ENCODE measurements at regions not wholly inside any gene's neighbourhood (a gene's known extent, or its start where the extent isn't known, plus 50 kb on each side); places are given as distances from the start of the nearest gene placed in this dataset.
"Not testable (repeated sequence)": the region's sequence is repeated elsewhere in the genome, so short reads cannot be mapped to it uniquely, and the experiment has no call there.

DNA sequence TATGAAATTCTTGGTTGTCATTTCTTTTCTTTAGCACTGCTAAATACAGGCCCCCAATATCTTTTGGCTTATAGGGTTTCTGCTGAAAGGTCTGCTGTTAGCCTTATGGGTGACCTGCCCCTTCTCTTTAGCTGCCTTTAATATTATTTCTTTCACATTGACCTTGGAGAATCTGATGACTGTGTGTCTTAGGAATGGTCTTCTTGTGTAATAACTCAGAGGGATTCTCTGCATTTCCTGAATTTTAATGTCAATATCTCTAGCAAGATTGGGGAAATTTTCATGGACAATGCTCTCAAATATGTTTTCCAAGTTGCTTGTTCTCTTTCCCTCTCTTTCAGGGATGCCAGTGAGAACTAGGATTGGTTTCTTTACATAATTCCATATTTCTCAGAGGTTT, 292.4 kb downstream of the SLC7A11 start:
- DNase-seq = no peak

DNA sequence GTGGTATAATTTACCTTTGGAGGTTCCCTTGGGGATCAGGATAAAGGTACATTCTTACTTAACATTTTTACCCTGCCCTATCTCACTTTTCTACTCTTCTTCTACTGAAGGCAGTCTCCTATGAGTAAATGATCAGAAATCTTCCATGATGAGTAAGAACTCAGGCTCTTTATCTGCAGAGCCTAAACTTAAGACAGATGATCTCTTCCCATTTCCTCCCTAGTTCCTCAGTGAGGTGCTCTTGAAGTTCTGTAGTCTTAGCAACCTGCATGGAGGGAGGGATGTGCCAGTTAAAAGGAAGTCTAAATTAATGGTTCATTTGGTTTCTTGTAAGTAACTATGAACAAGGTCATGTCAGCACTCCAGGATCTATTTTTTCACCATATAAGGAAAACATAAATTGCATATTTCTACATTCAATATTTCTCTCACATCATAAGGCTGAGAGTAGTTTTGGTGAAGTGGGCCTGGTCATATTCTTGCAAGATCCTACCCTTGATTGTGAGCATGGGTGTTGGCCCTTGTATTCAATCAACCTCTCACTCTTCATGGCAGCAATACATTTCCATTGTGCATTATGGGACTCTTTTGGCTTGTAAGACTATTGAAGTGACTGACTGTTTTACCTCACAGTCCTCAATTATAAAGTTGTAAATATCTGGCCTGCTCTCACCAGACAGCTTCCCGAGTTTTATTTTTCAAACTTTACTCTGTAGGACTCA, 295.5 kb downstream of the SLC7A11 start:
- no peak for DNase-seq

DNA sequence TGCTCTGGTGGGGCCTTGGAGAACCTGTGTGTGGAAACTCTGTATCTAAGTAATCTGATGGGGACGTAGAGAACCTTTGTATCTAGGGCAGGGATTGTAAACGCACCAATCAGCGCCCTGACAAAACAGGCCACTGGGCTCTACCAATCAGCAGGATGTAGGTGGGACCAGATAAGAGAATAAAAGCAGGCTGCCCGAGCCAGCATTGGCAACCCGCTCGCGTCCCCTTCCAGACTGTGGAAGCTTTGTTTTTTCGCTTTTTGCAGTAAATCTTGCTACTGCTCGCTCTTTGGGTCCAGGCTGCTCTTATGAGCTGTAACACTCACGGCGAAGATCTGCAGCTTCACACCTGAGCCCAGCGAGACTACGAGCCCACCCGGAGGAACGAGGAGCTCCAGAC, 299.3 kb downstream of the SLC7A11 start:
- not testable (repeated sequence) for DNase-seq

DNA sequence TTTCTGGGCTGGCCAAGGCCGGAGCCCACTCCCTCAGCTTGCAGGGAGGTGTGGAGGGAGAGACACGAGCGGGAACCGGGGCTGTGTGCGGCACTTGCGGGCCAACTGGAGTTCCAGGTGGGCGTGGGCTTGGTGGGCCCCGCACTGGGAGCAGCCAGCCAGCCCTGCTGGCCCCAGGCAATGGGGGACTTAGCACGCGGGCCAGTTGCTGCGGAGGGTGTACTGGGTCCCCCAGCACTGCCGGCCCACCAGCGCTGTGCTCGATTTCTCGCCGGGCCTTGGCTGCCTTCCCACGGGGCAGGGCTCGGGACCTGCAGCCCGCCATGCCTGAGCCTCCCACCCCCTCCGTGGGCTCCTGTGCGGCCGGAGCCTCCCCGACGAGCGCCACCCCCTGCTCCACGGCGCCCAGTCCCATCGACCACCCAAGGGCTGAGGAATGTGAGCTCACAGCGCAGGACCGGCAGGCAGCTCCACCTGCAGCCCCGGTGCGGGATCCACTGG, 300.1 kb downstream of the SLC7A11 start:
- not testable (repeated sequence) for DNase-seq

DNA sequence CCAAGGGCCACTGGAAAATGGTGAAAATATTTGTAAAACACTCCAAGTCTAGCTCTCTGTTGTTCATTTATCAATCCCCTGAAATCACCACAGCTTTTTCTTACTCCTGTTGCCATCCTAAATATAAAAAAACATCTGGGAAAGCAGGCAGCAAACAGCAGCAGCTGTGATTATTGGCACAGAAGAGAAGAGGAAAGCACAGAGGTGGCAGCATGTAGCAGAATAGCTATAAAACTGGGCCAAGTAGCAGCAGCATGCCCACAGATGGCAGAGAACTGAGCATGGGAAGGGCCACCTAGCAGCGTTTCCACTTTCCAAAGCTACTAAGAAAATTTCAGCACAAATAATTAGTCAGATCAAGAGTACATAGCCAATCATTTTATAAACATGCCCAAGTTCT, 307.2 kb downstream of the SLC7A11 start:
- no peak for DNase-seq

DNA sequence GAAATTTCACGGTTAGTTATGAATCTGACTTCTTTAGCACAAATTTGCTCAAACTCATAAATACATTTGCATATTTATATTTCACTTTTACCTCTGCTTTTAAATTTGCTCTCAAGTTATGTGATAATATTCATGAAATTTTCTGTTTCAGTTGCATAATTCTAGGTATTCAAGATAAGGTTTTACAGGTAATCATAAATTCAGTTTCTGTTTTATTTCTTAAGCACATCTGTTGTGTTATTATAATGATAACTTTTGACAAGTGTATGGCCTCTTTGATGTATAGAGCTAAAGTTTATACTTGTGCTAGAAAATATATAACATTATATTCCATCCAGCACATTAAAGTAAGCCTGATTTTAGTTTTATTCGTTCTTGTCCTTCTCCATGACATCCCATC, 308.1 kb downstream of the SLC7A11 start:
- no peak for DNase-seq

DNA sequence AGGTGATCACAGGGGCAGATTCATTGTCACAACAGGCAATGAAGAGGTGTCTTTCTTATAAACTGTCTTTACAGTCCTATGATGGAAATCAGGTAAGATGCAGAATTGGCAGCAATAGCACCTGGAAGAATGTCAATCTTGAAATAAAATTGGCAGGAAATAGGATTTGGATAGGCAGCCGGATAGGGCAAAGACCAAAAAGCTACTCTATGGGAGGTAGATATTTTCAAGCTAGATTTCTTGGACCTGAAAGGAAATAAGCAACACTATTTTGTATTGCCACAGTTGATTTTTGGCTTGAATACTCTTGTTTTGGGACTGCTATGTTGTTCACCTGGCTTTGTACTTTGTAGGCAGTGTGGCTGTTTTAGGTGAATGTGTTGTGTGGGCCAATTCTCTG, 314.2 kb downstream of the SLC7A11 start:
- no peak for DNase-seq

DNA sequence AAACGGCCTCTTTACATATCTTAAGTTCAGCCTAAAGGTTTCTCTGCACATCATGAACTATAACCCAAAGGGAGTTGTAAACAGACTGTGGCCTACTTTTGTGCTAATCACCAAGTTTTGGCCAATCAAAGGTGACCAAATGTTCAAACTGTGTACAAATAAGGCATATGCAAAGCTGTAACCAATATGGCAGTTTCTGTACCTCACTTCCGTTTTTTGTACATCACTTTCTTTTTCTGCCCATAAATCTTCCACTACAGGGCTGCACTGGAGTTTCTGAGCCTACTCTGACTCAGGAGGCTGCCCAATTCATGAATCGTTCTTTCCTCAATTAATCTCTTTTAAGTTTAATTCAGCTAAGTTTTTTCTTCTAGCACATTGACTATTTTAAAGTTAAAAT, 318.7 kb downstream of the SLC7A11 start:
- DNase-seq = no peak

DNA sequence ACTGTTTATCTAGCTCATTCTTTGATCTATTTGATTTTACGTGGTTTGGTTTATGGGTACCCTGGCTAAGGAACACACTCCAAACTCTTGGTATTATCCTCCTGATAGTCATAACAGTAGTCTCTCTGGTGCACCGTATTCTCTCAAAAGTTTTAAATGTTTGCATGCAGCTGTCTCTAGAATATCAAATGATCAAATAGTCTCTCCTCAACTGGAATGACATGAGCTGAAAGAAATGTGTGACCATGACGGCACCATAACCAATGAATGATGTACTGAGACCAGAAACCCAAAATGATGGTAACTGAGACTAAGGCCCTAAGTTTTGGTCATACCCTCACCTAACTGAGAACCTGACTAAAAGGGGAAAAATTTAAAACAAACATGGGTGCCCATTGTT, 319.4 kb downstream of the SLC7A11 start:
- no peak for DNase-seq

DNA sequence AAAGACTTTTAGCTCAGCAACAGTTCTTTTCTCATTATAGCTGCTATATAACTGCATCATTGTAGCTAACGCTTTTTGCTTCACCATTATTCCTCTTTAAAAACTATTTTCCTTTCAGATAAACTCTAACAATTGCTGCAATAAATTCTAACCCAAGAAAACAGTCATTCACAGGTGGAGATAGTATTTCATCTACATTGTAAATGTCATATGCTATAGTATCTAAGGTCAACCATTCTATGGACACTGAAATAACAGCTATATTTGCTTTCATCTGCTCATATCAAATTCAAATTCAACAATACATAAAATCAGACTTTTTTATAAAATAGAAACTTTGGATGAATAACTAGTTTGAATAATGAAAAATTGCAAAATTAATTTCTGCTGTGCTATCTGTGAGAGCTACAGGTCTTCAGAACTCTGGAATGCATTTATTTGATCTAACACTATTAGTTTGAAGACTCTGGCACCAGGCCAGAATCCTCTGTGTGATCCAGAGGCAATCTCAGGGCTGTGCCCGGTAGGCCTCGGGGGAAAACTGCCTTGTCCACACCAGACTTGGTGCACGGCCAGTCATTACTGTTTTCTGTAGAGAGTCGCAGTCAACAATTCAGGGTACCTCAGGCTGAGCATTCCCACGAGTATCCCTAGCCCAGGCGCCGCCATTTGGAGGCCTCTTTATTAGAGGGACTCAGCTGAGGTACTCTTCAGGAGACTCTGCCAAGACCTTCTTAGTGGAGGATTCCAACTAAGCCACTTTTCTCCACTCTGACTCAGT, 332.4 kb downstream of the SLC7A11 start:
- DNase-seq = no peak

DNA sequence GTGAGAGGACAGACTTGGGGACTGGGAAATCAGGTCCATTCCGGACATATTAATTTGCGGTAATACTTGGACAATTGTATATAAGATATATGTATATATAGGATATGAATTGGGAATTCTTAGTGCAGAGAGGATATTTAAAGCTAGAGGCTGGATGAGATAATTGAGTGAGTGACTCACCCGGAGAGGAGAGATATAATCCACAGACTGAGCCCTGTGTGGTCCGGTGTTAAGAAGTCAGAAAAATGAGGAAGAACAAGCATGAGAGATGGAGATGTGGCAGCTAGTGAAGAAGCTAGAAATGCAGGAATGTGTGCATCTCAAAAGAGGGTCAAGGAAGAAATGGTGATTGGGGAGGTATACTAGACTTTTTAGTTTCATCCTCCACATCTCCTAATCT, 336.2 kb downstream of the SLC7A11 start:
- no peak for DNase-seq

DNA sequence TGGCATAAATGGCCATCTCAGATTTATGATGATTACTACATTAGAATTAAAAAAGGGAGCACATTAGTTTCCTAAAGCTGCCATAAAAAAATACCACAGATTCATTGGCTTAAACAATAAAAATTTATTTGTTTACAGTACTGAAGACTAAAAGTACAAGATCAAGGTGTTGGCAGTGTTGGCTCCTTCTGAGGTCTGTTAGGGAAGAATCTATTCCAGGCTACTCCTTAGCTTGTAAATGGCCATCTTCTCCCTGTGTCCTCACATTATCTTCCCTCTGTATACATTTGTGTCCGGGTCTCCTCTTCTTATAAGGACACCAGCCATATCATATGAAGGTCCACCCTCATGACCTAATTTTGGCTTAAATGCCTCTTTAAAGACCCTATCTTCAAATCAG, 341.0 kb downstream of the SLC7A11 start:
- no peak for DNase-seq

DNA sequence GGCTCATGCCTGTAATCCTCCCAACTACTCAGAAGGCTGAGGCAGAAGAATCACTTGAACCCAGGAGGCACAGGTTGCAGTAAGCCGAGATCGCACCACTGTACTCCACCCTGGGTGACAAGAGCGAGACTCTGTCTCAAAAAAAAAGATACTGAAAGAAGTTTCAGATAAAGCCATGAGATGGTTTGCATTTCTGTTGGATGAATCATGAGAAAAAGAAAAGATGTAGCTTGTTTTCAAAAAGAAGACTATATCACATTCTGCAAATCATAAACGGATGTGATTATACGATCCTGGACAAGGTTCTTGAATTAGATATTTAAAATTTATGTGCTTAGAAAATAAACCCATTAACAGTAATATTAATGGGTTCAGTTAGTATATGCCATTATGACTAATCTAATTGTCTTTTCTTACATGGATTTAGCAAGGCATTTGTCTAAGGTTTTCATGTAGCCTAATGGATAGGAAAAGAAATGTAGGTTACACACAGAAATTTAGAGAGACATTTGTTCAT, 345.9 kb downstream of the SLC7A11 start:
- DNase-seq = no peak

DNA sequence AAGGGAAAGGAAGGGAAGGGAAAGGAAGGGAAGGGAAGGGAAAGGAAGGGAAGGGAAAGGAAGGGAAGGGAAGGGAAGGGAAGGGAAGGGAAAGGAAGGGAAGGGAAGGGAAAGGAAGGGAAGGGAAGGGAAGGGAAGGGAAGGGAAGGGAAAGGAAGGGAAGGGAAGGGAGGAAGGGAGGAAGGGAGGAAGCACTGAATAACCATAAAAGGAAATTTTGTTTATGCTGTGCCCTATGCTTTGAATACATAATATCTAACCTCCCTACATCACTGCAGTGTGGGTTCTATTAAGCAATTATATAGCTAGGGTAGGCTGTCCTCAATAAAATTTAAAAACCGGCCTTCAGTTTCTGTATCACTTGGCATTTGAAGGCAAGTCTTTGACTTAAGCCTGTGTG, 346.6 kb downstream of the SLC7A11 start:
- DNase-seq = not testable (repeated sequence)

DNA sequence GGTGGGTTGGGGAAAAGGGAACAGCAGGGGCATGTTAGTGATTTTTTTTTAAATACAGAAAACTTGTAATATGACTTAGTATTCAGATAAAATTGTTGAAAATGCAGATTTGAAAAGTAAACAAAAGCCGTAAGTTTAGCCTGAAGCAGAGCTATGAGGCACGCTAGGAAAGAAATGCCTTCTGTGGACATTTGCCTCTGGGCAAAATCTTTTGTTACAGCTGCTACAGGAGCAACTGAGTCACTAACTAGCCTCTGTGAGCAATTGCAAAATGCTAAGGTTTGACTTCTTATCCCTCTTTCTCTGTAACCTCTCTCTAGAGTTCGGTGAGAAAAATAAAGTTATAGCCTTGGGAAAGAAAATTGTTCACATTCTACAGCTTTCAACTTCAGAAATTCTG, 350.0 kb downstream of the SLC7A11 start:
- no peak for DNase-seq

DNA sequence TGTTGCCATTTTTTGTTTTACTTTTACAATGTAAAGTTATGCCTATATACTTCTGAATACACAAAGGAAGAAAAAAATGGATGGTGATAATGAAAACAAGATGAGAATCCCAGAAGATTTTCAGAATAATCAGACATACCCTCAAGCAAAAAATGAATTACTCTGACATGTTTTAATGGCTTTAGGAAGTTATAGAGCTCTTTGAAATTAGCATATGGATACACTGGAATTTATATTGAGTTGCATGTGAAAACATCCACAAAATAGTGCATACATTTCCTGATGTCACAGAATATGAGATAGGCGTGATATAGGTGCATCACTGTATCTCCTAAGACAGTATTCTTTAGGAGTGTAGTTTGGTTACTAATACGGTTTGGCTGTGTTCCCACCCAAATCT, 351.3 kb downstream of the SLC7A11 start:
- no peak for DNase-seq

DNA sequence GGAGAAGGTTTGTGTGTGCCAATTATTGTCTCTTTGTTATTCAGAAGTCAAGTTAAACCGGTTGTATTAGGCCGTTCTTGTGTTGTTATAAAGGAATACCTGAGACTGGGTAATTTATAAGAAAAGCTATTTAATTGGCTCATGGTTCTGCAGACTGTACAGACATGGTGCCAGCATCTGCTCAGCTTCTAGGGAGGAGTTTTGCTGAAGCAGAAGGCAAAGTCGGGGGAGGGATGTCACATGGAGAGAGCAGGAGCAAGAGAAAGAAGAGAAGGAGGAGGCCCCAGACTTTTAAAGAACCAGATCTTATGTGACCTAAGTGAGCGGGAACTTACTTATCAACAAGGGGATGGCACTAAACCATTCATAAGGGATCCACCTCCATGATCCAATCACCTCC, 349.3 kb upstream of the PCDH18 start:
- no peak for DNase-seq

DNA sequence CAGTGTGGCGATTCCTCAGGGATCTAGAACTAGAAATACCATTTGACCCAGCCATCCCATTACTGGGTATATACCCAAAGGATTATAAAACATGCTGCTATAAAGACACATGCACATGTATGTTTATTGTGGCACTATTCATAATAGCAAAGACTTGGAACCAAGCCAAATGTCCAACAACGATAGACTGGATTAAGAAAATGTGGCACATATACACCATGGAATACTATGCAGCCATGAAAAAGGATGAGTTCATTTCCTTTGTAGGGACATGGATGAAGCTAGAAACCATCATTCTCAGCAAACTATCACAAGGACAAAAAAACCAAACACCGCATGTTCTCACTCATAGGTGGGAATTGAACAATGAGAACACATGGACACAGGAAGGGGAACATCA, 335.8 kb upstream of the PCDH18 start:
- DNase-seq = not testable (repeated sequence)

DNA sequence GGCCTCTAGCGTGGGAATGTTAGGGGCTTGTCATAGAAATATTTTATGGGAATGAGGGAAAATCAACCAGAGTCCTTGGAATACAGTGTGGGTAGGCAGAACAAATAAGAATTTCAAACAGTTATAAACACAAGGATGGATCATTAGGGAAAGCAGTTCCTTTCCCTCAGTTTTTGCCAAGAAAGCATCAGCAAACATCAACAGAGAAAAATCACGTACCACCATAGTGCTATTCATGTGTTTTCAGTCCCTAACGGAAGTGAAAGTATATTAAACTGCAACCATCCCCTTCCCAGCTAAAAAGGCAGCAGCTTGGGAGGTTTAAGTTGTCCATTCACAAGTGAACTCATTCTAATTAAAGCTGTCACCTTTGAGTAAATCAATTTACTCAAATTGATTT, 334.4 kb upstream of the PCDH18 start:
- no peak for DNase-seq

DNA sequence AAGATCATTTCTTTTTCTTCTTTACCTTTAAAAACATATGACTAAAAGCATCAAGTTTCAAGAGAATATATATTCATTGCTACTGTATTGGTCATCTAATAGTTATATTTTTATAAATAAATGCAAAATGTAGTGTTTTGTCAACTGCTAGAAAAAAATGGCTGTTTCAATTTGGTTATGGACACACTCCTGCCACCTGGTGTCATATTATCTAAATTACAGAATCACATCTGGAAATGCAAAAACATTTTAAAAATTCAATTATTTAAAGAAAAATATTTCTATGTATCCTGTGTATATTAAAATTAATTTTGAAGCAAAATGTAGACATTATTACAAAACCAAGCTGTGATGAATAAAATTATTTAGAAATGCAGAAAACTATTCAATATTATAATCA, 329.4 kb upstream of the PCDH18 start:
- no peak for DNase-seq

DNA sequence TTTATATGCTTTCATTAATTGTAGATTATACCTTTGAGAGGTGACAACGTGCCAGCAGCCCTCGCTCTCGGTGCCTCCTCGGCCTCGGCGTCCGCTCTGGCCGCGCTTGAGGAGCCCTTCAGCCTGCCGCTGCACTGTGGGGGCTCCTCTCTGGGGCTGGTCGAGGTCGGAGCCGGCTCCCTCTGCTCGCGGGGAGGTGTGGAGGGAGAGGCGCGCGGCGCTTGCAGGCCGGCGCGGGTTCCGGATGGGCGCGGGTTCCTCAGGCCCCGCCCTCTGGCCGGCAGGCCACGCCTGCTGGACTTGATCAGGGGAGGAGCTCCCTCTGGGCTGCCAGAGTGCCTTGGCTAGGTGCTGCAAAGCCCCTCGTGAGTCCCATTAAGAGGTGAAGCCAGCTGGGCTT, 321.1 kb upstream of the PCDH18 start:
- DNase-seq = no peak

DNA sequence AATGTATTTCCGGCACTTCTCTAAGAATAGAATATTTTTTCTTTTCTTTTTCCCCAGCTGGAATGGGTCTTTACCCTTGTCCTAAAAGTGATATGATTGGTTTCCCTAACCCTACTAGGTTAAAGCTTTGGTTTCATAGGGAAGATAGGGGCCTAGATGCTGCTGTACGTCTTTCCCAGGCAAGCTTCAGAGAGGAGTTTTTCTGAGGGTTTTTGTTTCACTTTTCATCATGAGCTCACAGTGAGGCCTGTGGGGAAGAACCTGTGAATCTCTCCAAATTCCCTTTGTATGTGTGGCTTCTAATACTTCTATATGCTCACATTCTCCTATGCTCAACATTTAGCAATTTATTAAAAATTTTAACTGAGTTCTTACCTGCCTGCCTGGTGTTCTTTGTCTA, 320.0 kb upstream of the PCDH18 start:
- DNase-seq = no peak

DNA sequence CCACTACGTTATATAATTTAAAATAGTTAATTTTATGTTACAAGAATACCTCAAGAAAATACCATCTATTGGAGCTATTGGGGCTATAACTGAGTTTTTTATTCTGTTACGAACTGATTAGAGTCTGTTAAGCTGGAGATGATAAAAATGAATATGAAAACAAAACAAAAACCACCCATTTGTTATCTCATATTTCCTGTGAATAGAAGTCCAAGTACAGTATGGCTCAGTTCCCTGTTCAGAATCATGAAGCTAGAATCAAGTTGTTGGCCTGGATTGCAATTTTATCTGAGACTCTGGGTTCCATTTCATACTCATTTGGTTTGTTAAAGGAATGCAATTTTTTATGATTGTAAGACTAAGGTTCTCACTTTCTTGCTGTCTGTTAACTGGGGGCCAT, 319.1 kb upstream of the PCDH18 start:
- DNase-seq = no peak

DNA sequence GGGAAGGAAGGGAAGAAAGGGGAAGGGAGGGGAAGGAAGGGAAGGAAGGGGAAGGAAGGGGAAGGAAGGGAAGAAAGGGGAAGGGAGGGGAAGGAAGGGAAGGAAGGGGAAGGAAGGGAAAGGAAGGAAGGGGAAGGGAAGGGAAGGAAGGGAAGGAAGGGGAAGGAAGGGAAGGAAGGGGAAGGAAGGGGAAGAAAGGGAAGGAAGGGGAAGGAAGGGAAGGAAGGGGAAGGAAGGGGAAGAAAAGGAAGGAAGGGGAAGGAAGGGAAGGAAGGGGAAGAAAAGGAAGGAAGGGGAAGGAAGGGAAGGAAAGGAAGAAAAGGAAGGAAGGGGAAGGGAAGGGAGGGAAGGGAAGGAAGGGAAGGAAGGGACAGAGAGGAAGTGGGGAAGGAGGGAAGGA, 295.7 kb upstream of the PCDH18 start:
- DNase-seq = not testable (repeated sequence)
